ENCODE measurements at regions not wholly inside any gene's neighbourhood (a gene's known extent, or its start where the extent isn't known, plus 50 kb on each side); places are given as distances from the start of the nearest gene placed in this dataset.
"Not testable (repeated sequence)": the region's sequence is repeated elsewhere in the genome, so short reads cannot be mapped to it uniquely, and the experiment has no call there.

DNA sequence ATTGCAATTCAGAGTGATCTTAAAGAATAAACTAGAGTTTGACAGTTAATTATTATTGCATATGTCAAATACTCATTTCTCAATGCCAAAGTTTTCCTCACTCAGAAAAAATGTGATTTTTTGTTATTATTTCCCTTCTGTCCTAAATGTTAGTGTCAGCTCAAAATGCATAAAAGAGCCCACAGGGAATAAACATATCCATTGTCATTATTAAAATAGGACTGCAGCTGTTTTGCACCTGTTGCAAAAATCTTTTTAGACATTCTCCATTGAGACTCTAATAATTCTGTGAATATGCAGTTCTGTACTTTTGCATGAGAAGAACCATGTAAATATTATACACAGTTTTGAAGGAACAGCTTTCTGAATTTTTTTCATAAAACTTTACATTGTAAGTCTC, 540.0 kb upstream of the SLC39A10 start:
- Histone ChIP-seq H3K4me1 (no peaks in the 10 kb centered on the region), H3K27ac (no peak overlapping the region), H4K20me1 (no peaks in the 10 kb centered on the region), H3K4me2 (no peak overlapping the region), H3K9me3 (replicated peaks in 1 of 11) (peaks cover 9 to 17% (median 11%) of the 10 kb centered on the region in 11 experiments; a peak in 21 of 22 replicates), H3K36me3 (no peaks in the 10 kb centered on the region), H3K4me3 (no peak overlapping the region), H3K27me3 (no peaks in the 10 kb centered on the region), H3K9ac (no peak overlapping the region)
- TF ChIP-seq Cebpa-rat (IDR thresholded peaks at IDR 0.05): no peak

DNA sequence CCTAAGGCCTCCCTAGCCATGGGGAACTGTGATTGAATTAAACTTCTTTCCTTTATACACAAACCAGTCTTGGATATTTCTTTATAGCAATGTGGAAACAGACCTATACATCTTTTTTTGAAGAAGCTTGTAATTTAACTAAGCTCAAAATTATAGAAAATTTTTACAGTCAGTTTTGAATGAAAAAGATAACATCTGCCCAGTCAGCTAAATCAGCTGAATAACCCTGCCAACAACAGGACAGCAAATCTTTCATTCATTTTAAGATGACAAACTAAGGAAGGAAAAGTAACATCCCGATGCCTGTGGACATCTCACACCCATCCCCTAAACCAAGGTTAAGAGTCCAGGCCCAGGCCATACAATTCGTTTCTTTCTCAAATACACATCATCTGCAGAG, 541.3 kb upstream of the SLC39A10 start:
- H3K4me3 ChIP-seq: no peak overlapping the region
- H3K4me1 ChIP-seq: no peaks in the 10 kb centered on the region
- no peak overlapping the region for H3K4me2 ChIP-seq
- TF ChIP-seq Cebpa-rat (IDR thresholded peaks at IDR 0.05): no peak
- H4K20me1 ChIP-seq: no peaks in the 10 kb centered on the region
- peaks cover 9 to 17% (median 11%) of the 10 kb centered on the region in 11 experiments; a peak in 21 of 22 replicates for H3K9me3 ChIP-seq (replicated peaks in 1 of 11)
- H3K27ac ChIP-seq: no peak overlapping the region
- H3K27me3 ChIP-seq: no peaks in the 10 kb centered on the region
- H3K36me3 ChIP-seq: no peaks in the 10 kb centered on the region
- no peak overlapping the region for H3K9ac ChIP-seq

DNA sequence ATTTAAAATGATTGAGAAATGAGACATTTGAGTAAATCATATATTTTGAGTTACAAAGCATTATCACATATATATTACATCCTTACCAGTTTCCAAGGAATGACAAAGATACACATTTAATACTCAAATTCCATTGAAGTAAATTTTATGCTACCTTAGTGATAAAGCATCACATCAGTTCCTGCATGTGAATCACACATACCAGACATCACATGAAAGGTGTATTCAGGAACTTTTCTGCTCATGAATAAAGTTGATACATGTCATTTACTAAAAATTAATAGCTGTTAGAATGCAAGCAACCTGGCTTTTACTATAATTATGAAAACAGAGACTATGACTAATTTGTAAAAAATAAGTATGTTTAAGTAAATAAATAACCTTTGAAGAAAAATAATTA, 548.8 kb upstream of the SLC39A10 start:
- peaks cover 0 to 4% (median 0%) of the 10 kb centered on the region in 11 experiments; a peak in 1 of 22 replicates for H3K9me3 ChIP-seq (replicated peaks in 1 of 11)
- H3K9ac ChIP-seq: no peak overlapping the region
- H3K27me3 ChIP-seq: no peaks in the 10 kb centered on the region
- no peak for TF ChIP-seq Cebpa-rat (IDR thresholded peaks at IDR 0.05)
- H3K36me3 ChIP-seq: no peaks in the 10 kb centered on the region
- no peak overlapping the region for H3K4me2 ChIP-seq
- H3K4me3 ChIP-seq: no peak overlapping the region
- no peaks in the 10 kb centered on the region for H3K4me1 ChIP-seq
- H3K27ac ChIP-seq: no peak overlapping the region
- no peaks in the 10 kb centered on the region for H4K20me1 ChIP-seq

DNA sequence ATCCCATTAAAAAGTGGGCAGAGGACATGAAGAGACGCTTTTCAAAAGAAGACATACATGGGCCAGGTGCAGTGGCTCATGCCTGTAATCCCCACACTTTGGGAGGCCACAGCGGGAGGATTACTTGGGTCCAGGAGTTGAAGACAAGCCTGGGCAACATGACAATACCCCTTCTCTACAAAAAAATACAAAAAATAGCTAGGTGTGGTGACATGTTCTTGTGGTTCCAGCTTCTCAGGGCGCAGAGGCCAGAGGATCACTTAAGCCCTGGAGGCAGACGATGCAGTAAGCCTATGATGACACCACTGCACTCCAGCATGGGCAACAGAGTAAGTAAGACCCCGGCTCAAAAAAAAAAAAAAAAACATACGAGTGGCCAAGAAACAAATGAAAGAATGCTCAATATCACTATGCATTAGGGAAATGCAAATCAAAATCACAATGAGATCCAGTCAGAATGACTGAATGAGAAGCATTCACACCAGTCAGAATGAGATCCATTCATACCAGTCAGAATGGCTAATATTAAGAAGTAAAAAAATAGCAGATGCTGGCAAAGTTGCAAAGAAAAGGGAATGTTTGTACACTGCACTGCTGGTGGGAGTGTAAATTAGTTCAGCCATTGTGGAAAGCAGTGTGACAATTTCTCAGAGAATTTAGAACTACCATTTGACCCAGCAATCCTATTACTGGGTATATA, 550.2 kb upstream of the SLC39A10 start:
- H3K27me3 ChIP-seq: no peaks in the 10 kb centered on the region
- H3K27ac ChIP-seq: no peak overlapping the region
- peaks cover 0 to 6% (median 4%) of the 10 kb centered on the region in 10 experiments; a peak in 5 of 20 replicates for H3K4me1 ChIP-seq
- H4K20me1 ChIP-seq: no peaks in the 10 kb centered on the region
- no peak overlapping the region for H3K4me3 ChIP-seq
- TF ChIP-seq Cebpa-rat (IDR thresholded peaks at IDR 0.05): no peak
- H3K36me3 ChIP-seq: no peaks in the 10 kb centered on the region
- no peak overlapping the region for H3K4me2 ChIP-seq
- peaks cover 0 to 4% (median 0%) of the 10 kb centered on the region in 11 experiments; a peak in 1 of 22 replicates for H3K9me3 ChIP-seq (replicated peaks in 1 of 11)
- H3K9ac ChIP-seq: no peak overlapping the region

DNA sequence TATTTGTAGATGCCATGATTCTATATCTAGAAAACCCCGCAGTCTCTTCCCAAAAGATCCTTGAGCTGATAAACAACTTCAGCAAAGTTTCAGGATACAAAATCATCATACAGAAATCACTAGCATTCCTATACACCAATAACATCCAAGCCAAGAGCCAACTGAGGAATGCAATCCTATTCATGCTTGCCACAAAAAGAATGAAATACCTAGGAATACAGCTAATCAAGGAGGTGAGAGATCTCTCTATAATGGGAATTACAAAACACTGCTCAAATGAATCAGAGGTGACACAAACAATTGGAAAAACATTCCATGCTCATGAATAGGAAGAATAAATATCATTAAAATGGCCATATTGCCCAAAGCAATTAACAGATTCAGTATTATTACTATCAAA, 551.4 kb upstream of the SLC39A10 start:
- Histone ChIP-seq H3K27ac (no peak overlapping the region), H3K9ac (no peak overlapping the region), H3K27me3 (no peaks in the 10 kb centered on the region), H3K4me3 (no peak overlapping the region), H3K4me2 (no peak overlapping the region), H4K20me1 (no peaks in the 10 kb centered on the region), H3K36me3 (no peaks in the 10 kb centered on the region), H3K4me1 (peaks cover 0 to 11% (median 7%) of the 10 kb centered on the region in 10 experiments; a peak in 5 of 20 replicates), H3K9me3 (replicated peaks in 1 of 11) (peaks cover 0 to 4% (median 0%) of the 10 kb centered on the region in 11 experiments; a peak in 1 of 22 replicates)
- no peak for TF ChIP-seq Cebpa-rat (IDR thresholded peaks at IDR 0.05)

DNA sequence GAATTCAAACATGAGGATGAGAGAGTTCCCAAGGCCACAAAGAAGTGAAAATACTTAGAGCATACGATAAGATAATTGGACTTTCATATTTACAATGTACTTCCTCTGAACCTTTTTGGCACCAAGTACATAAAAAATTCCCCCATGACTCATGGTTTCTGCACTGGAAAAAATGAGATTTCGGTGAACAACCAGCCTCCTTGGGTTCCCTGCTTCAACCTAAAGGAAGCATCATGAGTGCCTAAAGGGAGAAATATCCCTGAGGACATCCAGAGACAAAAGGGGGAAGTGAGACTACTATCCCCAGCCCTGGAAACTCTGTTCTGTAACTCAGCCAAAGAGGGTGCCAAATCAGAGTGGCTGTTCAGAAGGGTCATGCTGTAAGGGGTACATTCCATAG, 562.7 kb upstream of the SLC39A10 start:
- no peak overlapping the region for H3K9ac ChIP-seq
- H3K4me2 ChIP-seq: no peak overlapping the region
- H3K27ac ChIP-seq: no peak overlapping the region
- H3K27me3 ChIP-seq: no peaks in the 10 kb centered on the region
- no peaks in the 10 kb centered on the region for H4K20me1 ChIP-seq
- H3K9me3 ChIP-seq (replicated peaks in 1 of 11): no peaks in the 10 kb centered on the region
- H3K4me3 ChIP-seq: no peak overlapping the region
- no peaks in the 10 kb centered on the region for H3K36me3 ChIP-seq
- no peaks in the 10 kb centered on the region for H3K4me1 ChIP-seq
- no peak for TF ChIP-seq Cebpa-rat (IDR thresholded peaks at IDR 0.05)

DNA sequence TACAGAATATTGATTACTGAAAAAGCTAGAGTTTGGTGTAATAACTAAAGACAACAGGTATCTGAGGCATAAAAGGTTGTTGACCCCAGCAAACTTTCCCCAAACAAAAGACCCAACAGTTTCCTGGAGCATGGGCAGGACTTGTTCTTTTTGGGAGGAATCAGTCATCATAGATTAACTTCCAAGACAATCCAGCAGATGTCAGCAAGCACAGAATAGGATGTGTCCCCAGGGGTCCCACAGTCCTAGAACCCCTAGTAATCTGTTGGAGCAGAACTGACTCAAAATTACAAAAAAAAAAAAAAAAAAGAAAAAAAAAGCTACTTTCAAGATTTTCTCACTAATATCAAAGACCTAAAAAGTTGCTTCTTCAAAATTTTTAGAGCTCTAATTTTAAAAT, 564.7 kb upstream of the SLC39A10 start:
- TF ChIP-seq Cebpa-rat (IDR thresholded peaks at IDR 0.05): no peak
- Histone ChIP-seq H3K27me3 (no peaks in the 10 kb centered on the region), H3K4me2 (no peak overlapping the region), H3K4me3 (no peak overlapping the region), H3K4me1 (no peaks in the 10 kb centered on the region), H3K27ac (no peak overlapping the region), H3K9ac (no peak overlapping the region), H4K20me1 (no peaks in the 10 kb centered on the region), H3K9me3 (replicated peaks in 1 of 11) (peaks cover 0 to 5% (median 0%) of the 10 kb centered on the region in 11 experiments; a peak in 1 of 22 replicates), H3K36me3 (no peaks in the 10 kb centered on the region)

DNA sequence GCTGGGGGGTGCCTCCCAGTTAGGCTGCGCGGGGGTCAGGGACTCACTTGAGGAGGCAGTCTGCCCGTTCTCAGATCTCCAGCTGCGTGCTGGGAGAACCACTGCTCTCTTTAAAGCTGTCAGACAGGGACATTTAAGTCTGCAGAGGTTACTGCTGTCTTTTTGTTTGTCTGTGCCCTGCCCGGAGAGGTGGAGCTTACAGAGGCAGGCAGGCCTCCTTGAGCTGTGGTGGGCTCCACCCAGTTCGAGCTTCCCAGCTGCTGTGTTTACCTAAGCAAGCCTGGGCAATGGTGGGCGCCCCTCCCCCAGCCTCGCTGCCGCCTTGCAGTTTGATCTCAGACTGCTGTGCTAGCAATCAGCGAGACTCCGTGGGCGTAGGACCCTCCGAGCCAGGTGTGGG, 584.2 kb upstream of the SLC39A10 start:
- H3K9ac ChIP-seq; H3K9me3 ChIP-seq (replicated peaks in 1 of 11); H3K27ac ChIP-seq: not testable (repeated sequence)

DNA sequence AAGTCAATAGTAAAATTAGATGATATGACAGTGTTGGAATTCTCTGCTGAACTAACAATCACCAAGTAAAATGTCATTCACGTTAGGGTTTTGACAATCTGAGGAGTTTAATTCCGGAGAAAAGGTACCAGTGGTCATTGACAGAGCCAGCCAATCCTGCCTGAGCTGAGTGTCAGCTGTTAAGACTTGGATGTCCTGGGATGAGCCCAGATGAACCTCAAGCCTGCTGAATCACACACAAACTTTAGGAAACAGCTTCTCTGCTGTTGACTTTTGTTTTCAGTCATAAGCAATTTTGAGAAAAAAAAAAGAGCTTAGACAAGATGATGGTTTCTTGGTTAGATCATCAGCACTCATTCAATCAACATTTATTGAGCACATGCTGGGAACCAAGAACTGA, 600.0 kb upstream of the SLC39A10 start:
- H3K9me3 ChIP-seq (replicated peaks in 1 of 11): no peaks in the 10 kb centered on the region
- no peaks in the 10 kb centered on the region for H3K27me3 ChIP-seq
- no peaks in the 10 kb centered on the region for H4K20me1 ChIP-seq
- no peak for TF ChIP-seq Cebpa-rat (IDR thresholded peaks at IDR 0.05)
- H3K4me1 ChIP-seq: no peaks in the 10 kb centered on the region
- no peaks in the 10 kb centered on the region for H3K36me3 ChIP-seq
- no peak overlapping the region for H3K27ac ChIP-seq
- no peak overlapping the region for H3K4me3 ChIP-seq
- no peak overlapping the region for H3K4me2 ChIP-seq
- no peak overlapping the region for H3K9ac ChIP-seq

More for the DNA sequence above, 584.2 kb upstream of the SLC39A10 start:
- H4K20me1 ChIP-seq, H3K4me2 ChIP-seq, H3K4me1 ChIP-seq, H3K36me3 ChIP-seq, H3K4me3 ChIP-seq, H3K27me3 ChIP-seq: not testable (repeated sequence)

DNA sequence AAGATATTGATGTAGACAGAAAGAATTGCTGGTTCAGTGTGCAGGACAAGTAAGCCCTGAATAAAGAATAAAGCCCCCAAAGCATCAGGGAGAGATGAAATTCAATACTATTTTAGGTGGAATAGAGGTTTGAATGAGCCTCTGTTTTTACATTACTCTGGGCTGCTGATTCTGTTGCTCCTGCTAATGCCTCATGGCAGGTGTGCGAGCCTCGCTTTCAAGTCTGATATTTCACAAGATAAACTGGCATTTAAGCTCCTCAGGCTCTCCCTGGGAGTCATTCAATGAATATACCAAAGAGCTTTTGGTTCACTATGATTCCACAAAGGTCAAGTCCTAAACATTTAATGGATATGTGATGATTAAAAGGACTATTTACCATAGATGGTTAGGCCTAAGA, 601.0 kb upstream of the SLC39A10 start:
- Histone ChIP-seq H3K36me3 (no peaks in the 10 kb centered on the region), H3K4me3 (no peak overlapping the region), H3K9ac (no peak overlapping the region), H4K20me1 (no peaks in the 10 kb centered on the region), H3K27me3 (no peaks in the 10 kb centered on the region), H3K4me2 (no peak overlapping the region), H3K9me3 (replicated peaks in 1 of 11) (no peaks in the 10 kb centered on the region), H3K27ac (no peak overlapping the region), H3K4me1 (no peaks in the 10 kb centered on the region)
- TF ChIP-seq Cebpa-rat (IDR thresholded peaks at IDR 0.05): no peak
